GM12874 (cell line): ENCODE measurements at regions not wholly inside any gene's neighbourhood (a gene's known extent, or its start where the extent isn't known, plus 50 kb on each side); places are given as distances from the start of the nearest gene placed in this dataset.

ENCODE experiments used
- TF ChIP-seq, protein P1 (sequence below): IDR thresholded peaks from 2 replicates; pipeline ENCODE4 v1.5.1; 2011; ENCODE audit warnings: low read depth, mild to moderate bottlenecking, control low read depth, low read length, moderate library complexity; ENCODE audit not compliant: insufficient read depth

DNA sequence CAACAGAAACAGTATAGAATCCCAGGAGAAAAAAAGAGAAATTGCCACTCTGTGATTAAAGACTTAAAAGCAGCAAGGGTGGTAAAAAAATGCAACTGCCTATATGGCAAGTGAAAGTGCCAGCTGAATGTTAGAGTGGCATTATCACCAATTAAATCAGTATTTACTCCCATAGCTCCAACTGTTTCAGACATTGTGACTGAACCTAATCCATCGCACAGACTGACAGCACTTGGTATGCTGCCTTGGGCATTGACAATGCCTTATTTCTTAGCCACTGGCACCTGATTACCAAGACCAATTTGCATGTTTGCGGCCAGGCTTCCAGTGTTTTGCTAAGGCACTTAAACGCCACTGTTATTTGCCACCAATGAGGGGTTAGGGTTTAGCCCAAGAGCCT lies 201.9 kb upstream of the NECTIN3 start:
- TF ChIP-seq, protein P1, sequence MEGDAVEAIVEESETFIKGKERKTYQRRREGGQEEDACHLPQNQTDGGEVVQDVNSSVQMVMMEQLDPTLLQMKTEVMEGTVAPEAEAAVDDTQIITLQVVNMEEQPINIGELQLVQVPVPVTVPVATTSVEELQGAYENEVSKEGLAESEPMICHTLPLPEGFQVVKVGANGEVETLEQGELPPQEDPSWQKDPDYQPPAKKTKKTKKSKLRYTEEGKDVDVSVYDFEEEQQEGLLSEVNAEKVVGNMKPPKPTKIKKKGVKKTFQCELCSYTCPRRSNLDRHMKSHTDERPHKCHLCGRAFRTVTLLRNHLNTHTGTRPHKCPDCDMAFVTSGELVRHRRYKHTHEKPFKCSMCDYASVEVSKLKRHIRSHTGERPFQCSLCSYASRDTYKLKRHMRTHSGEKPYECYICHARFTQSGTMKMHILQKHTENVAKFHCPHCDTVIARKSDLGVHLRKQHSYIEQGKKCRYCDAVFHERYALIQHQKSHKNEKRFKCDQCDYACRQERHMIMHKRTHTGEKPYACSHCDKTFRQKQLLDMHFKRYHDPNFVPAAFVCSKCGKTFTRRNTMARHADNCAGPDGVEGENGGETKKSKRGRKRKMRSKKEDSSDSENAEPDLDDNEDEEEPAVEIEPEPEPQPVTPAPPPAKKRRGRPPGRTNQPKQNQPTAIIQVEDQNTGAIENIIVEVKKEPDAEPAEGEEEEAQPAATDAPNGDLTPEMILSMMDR, result no peak

GRCh38 chr3:110871869-110872268 lies 199.7 kb upstream of the NECTIN3 start:
- TF ChIP-seq, protein P1, result no peak

DNA sequence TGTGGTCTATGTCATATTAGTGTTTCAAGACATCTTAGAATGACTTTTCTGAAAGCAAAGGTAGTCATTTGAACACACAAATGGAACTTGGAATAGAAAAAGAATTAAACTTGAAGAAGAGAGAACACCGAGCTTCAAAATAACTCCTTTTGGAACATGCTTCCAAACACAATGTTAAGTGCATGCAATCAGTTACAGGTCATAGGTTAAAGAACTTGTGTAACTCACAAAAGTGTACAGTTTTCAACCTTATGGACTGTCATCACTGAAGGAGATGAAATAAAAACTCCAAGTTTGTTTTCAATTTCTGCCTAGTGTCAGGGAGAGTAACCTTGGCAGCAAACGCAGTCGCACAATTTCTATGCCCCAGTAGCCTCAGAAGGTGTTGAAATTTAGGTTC lies 192.9 kb upstream of the NECTIN3 start:
- TF ChIP-seq, protein P1, result no peak

DNA sequence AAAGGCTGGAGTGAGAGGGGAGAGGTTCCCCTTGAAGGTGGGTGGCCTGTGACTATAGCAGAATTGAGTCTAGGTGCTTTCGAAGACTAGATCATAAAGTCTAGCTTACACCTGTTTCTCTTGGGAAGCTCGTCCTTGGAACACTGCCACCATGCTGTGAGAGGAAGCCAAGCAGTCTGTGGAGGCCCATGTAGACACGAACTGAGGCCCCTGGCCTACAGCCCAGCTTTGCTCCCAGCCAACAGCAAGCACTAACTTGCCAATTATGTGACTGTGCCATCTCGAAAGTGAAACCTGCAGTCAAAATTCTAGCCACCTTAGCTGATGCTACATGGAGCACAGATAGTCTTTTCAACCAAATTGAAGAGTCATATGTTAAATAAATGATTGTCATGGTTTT lies 190.5 kb upstream of the NECTIN3 start:
- TF ChIP-seq, protein P1, result peak; percentile 34; the same call in 1 of the 2 replicates

- TF ChIP-seq, protein P1, result no peak
Measured at GRCh38 chr3:110886222-110886893, 185.3 kb upstream of the NECTIN3 start.

- TF ChIP-seq, protein P1, result no peak
Measured at GRCh38 chr3:110887176-110887575, 184.4 kb upstream of the NECTIN3 start.

- TF ChIP-seq, protein P1, result no peak
Measured at GRCh38 chr3:110894574-110894973, 177.0 kb upstream of the NECTIN3 start.
